ENCODE measurements at regions not wholly inside any gene's neighbourhood (a gene's known extent, or its start where the extent isn't known, plus 50 kb on each side); places are given as distances from the start of the nearest gene placed in this dataset.

- DNase-seq (ENCODE audit: low read depth, low spot score): peak; percentile 88
- no peak for TF ChIP-seq CTCF (IDR thresholded peaks at IDR 0.05; ENCODE audit: low read depth, low read length)
- CTCF ChIA-PET: interaction anchor here (1.0 to 1.2 kb wide), 3 partner anchors 18 to 321 kb away, joined by 3 read pairs; no protein-coding TSS in a partner anchor
These were observed 481.1 kb upstream of the USP24 start for GRCh38 chr1:55696181-55696754.

GRCh38 chr1:55695552-55695951, 480.4 kb upstream of the USP24 start:
- CTCF ChIA-PET: interaction anchor here (1.1 to 1.2 kb wide), 2 partner anchors 17 to 217 kb away, joined by 3 read pairs; no protein-coding TSS in a partner anchor
- TF ChIP-seq CTCF (IDR thresholded peaks at IDR 0.05; ENCODE audit: low read depth, low read length): no peak
- no peak for DNase-seq (ENCODE audit: low read depth, low spot score)
- Histone ChIP-seq H3K27ac (ENCODE audit: low read depth, low read length) (peak overlapping the region; percentile 75), H3K27me3 (ENCODE audit: control insufficient read depth, insufficient read depth, low read length) (no peaks in the 10 kb centered on the region), H3K4me3 (ENCODE audit: low read depth, low read length) (no peak overlapping the region), H3K9me3 (ENCODE audit: control insufficient read depth, insufficient read depth, low read length) (no peaks in the 10 kb centered on the region)
- POLR2A ChIA-PET: interaction anchor here (0.7 to 3.6 kb wide), 5 partner anchors 22 to 192 kb away, joined by 3 to 35 read pairs (median 3); no protein-coding TSS in a partner anchor

More at GRCh38 chr1:55696181-55696754, 481.1 kb upstream of the USP24 start:
- Histone ChIP-seq H3K27ac (ENCODE audit: low read depth, low read length) (peak overlapping the region; percentile 83), H3K27me3 (ENCODE audit: control insufficient read depth, insufficient read depth, low read length) (no peaks in the 10 kb centered on the region), H3K9me3 (ENCODE audit: control insufficient read depth, insufficient read depth, low read length) (no peaks in the 10 kb centered on the region), H3K4me3 (ENCODE audit: low read depth, low read length) (no peak overlapping the region)
- POLR2A ChIA-PET: interaction anchor here (0.5 to 3.6 kb wide), 8 partner anchors 18 to 193 kb away, joined by 3 to 35 read pairs (median 3); no protein-coding TSS in a partner anchor

- Histone ChIP-seq H3K4me3 (ENCODE audit: low read depth, low read length) (no peak overlapping the region), H3K27ac (ENCODE audit: low read depth, low read length) (peak overlapping the region; percentile 75), H3K9me3 (ENCODE audit: control insufficient read depth, insufficient read depth, low read length) (no peaks in the 10 kb centered on the region), H3K27me3 (ENCODE audit: control insufficient read depth, insufficient read depth, low read length) (no peaks in the 10 kb centered on the region)
- ChIA-PET POLR2A (interaction anchor here (1.2 to 3.6 kb wide), 4 partner anchors 23 to 188 kb away, joined by 3 to 35 read pairs (median 4); no protein-coding TSS in a partner anchor), CTCF (interaction anchor here (1.1 to 1.2 kb wide), 2 partner anchors 16 to 216 kb away, joined by 3 read pairs; no protein-coding TSS in a partner anchor)
- no peak for TF ChIP-seq CTCF (IDR thresholded peaks at IDR 0.05; ENCODE audit: low read depth, low read length)
- no peak for DNase-seq (ENCODE audit: low read depth, low spot score)
These were observed 480.0 kb upstream of the USP24 start for GRCh38 chr1:55695151-55695550.

GRCh38 chr1:55694310-55694801, 479.2 kb upstream of the USP24 start:
- no peaks in the 10 kb centered on the region for H3K27me3 ChIP-seq (ENCODE audit: control insufficient read depth, insufficient read depth, low read length)
- DNase-seq (ENCODE audit: low read depth, low spot score): no peak
- TF ChIP-seq CTCF (IDR thresholded peaks at IDR 0.05; ENCODE audit: low read depth, low read length): no peak
- H3K27ac ChIP-seq (ENCODE audit: low read depth, low read length): peak overlapping the region; percentile 25
- no peak overlapping the region for H3K4me3 ChIP-seq (ENCODE audit: low read depth, low read length)
- ChIA-PET CTCF (no interaction called here), POLR2A (interaction anchor here (3.6 kb wide), 1 partner anchor 23 kb away, joined by 35 read pairs; no protein-coding TSS in a partner anchor)
- H3K9me3 ChIP-seq (ENCODE audit: control insufficient read depth, insufficient read depth, low read length): no peaks in the 10 kb centered on the region

- TF ChIP-seq CTCF (IDR thresholded peaks at IDR 0.05; ENCODE audit: low read depth, low read length): no peak
- ChIA-PET POLR2A (no interaction called here), CTCF (interaction anchor here (1.0 kb wide), 1 partner anchor 1017 kb away, joined by 3 read pairs; no protein-coding TSS in a partner anchor)
- no peaks in the 10 kb centered on the region for H3K27me3 ChIP-seq (ENCODE audit: control insufficient read depth, insufficient read depth, low read length)
- H3K27ac ChIP-seq (ENCODE audit: low read depth, low read length): no peak overlapping the region
- H3K4me3 ChIP-seq (ENCODE audit: low read depth, low read length): no peak overlapping the region
- no peak for DNase-seq (ENCODE audit: low read depth, low spot score)
- no peaks in the 10 kb centered on the region for H3K9me3 ChIP-seq (ENCODE audit: control insufficient read depth, insufficient read depth, low read length)
These were observed 477.6 kb upstream of the USP24 start for GRCh38 chr1:55692726-55693125.
